HEK293T (cell line): ENCODE measurements at regions not wholly inside any gene's neighbourhood (a gene's known extent, or its start where the extent isn't known, plus 50 kb on each side); places are given as distances from the start of the nearest gene placed in this dataset.

Experiments used
- CTCF ChIA-PET: fragments of 350-600 bp; formaldehyde crosslinking; extraction: SDS; loops from one replicate; lab custom pipeline; 2021; ENCODE audit warnings: antibody characterized with exemption, inconsistent platforms; lab: Yijun Ruan, JAX
- POLR2A ChIA-PET: fragments of 350-600 bp; formaldehyde crosslinking; extraction: SDS; loops from one replicate; lab custom pipeline; 2020; ENCODE audit warnings: antibody characterized with exemption, inconsistent platforms; lab: Yijun Ruan, JAX
- DNase-seq: peaks from one replicate; pipeline ENCODE4 v3.0.0; 2012; ENCODE audit warnings: mixed read lengths; ENCODE audit errors: extremely low spot score
- ARNT ChIP-seq: fragments of 450-650 bp; IDR thresholded peaks from 2 replicates; pipeline ENCODE4 v1.6.1; 2017; ENCODE audit warnings: mild to moderate bottlenecking
- BHLHE40 ChIP-seq: fragments of 450-650 bp; IDR thresholded peaks from 2 replicates; pipeline ENCODE4 v1.6.1; 2016; ENCODE audit warnings: mild to moderate bottlenecking, moderate library complexity, borderline replicate concordance
- CTBP1 ChIP-seq: fragments of 450-650 bp; IDR thresholded peaks from 2 replicates; pipeline ENCODE4 v1.6.1; 2016; ENCODE audit warnings: borderline replicate concordance
- ELF4 ChIP-seq: fragments of 450-650 bp; IDR thresholded peaks from 2 replicates; pipeline ENCODE4 v1.6.1; 2017; ENCODE audit warnings: antibody characterized with exemption
- FOXA1 ChIP-seq: fragments of 450-650 bp; IDR thresholded peaks from 2 replicates; pipeline ENCODE4 v1.6.1; 2016; ENCODE audit warnings: mild to moderate bottlenecking
- FOXK2 ChIP-seq: fragments of 450-650 bp; IDR thresholded peaks from 2 replicates; pipeline ENCODE4 v1.6.1; 2016; ENCODE audit warnings: mild to moderate bottlenecking
- FOXM1 ChIP-seq: fragments of 450-650 bp; IDR thresholded peaks from 2 replicates; pipeline ENCODE4 v1.6.1; 2017; ENCODE audit warnings: mild to moderate bottlenecking, borderline replicate concordance
- HDGF ChIP-seq: fragments of 450-650 bp; IDR thresholded peaks from 2 replicates; pipeline ENCODE4 v1.6.1; 2017; ENCODE audit warnings: antibody characterized with exemption, borderline replicate concordance
- L3MBTL2 ChIP-seq: fragments of 450-650 bp; conservative IDR thresholded peaks from 2 replicates; pipeline ENCODE4 v1.6.1; 2016; ENCODE audit warnings: mild to moderate bottlenecking
- LEF1 ChIP-seq: fragments of 450-650 bp; IDR thresholded peaks from 2 replicates; pipeline ENCODE4 v1.6.1; 2017; ENCODE audit warnings: mild to moderate bottlenecking, borderline replicate concordance
- NFRKB ChIP-seq: fragments of 450-650 bp; IDR thresholded peaks from 2 replicates; pipeline ENCODE4 v1.6.1; 2016; ENCODE audit warnings: mild to moderate bottlenecking, moderate library complexity
- PKNOX1 ChIP-seq: fragments of 450-650 bp; IDR thresholded peaks from 2 replicates; pipeline ENCODE4 v1.6.1; 2016
- SP1 ChIP-seq: fragments of 450-650 bp; IDR thresholded peaks from 2 replicates; pipeline ENCODE4 v1.6.1; 2017
- SUZ12 ChIP-seq: fragments of 450-650 bp; IDR thresholded peaks from 2 replicates; pipeline ENCODE4 v1.6.1; 2016; ENCODE audit warnings: mild to moderate bottlenecking
- TARDBP ChIP-seq: fragments of 450-650 bp; IDR thresholded peaks from 2 replicates; pipeline ENCODE4 v1.6.1; 2016
- ZNF384 ChIP-seq: fragments of 450-650 bp; IDR thresholded peaks from 2 replicates; pipeline ENCODE4 v1.6.1; 2016

DNA sequence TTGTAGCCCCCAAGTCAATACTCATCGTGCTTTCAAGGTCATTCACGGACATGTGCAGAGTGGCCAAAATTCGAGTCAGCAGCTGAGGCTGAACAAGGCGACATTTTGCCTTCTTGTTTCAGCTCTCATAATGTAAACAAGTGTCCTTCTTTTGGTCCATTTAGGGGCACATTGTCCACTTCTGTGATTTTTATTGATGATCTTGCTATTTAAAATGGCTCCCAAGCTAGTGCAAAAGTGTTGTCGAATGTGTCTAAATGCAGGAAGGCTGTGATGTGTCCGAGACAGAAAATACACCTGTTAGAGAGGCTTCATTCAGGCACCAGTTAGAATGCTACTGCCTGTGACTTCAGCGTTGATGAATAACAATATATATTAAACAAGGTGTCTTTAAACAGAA is 405.9 kb downstream of the IRS2 start:
- POLR2A ChIA-PET = no interaction called here
- CTCF ChIA-PET = no interaction called here
- TF ChIP-seq FOXK2 (no peak), FOXM1 (no peak)
- no peak for DNase-seq

GRCh38 chr13:109379930-109380329 is 406.5 kb downstream of the IRS2 start:
- POLR2A ChIA-PET = no interaction called here
- DNase-seq = no peak
- TF ChIP-seq FOXK2 (no peak), TARDBP (no peak), PKNOX1 (no peak), LEF1 (no peak), ZNF384 (no peak), BHLHE40 (no peak), HDGF (no peak), ELF4 (no peak)
- CTCF ChIA-PET = no interaction called here

DNA sequence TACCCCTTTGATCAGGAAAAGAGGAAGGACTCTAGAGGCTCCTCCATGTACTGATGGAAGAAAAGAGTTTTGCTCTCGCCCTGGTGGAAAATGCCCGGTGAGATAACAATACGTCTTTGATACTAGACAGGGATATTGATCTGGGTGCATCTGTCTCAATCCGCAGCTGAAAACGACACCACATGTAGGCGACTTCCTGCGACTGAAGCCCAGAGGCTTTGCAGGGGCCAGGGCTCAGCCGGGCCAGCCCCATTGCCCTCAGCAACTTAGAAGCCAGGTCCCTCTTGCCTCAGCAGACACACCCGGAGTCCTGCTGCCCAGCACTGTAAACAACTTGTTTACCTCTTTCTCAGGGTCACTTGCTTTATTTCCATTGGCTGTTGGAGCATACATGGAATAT is 409.4 kb downstream of the IRS2 start:
- POLR2A ChIA-PET = no interaction called here
- CTCF ChIA-PET = no interaction called here
- TF ChIP-seq SP1 = no peak
- no peak for DNase-seq

- ChIA-PET CTCF (no interaction called here), POLR2A (no interaction called here)
- no peak for DNase-seq
- no peak for TF ChIP-seq CTBP1
These were observed 411.7 kb downstream of the IRS2 start for GRCh38 chr13:109374609-109375200.

GRCh38 chr13:109372666-109373065 is 413.7 kb downstream of the IRS2 start:
- CTCF ChIA-PET = no interaction called here
- TF ChIP-seq ARNT (no peak), L3MBTL2 (no peak), BHLHE40 (no peak), FOXK2 (no peak), CTBP1 (no peak), SP1 (no peak)
- no peak for DNase-seq
- POLR2A ChIA-PET = no interaction called here

- CTCF ChIA-PET = no interaction called here
These were observed 415.3 kb downstream of the IRS2 start for GRCh38 chr13:109371066-109371465.

GRCh38 chr13:109370496-109370895 is 415.9 kb downstream of the IRS2 start:
- DNase-seq = no peak
- CTCF ChIA-PET = no interaction called here
- POLR2A ChIA-PET = no interaction called here
- TF ChIP-seq FOXA1 = no peak
- no peak for TF ChIP-seq ELF4
- no peak for TF ChIP-seq ZNF384
- no peak for TF ChIP-seq FOXM1
- no peak for TF ChIP-seq HDGF
- TF ChIP-seq SUZ12 = no peak
- no peak for TF ChIP-seq FOXK2
- TF ChIP-seq CTBP1 = no peak
- TF ChIP-seq ARNT = no peak

More at GRCh38 chr13:109371066-109371465, 415.3 kb downstream of the IRS2 start:
- POLR2A ChIA-PET = no interaction called here
- no peak for TF ChIP-seq PKNOX1
- no peak for TF ChIP-seq ELF4
- TF ChIP-seq LEF1 = no peak
- no peak for TF ChIP-seq ARNT
- TF ChIP-seq HDGF = no peak
- TF ChIP-seq TARDBP = no peak
- TF ChIP-seq FOXA1 = no peak
- no peak for TF ChIP-seq CTBP1
- no peak for TF ChIP-seq NFRKB
- TF ChIP-seq L3MBTL2 = no peak
- no peak for TF ChIP-seq FOXM1
- TF ChIP-seq SUZ12 = no peak
- DNase-seq = no peak

- POLR2A ChIA-PET = no interaction called here
- no peak for DNase-seq
- CTCF ChIA-PET = no interaction called here
- no peak for TF ChIP-seq SUZ12
- no peak for TF ChIP-seq NFRKB
- no peak for TF ChIP-seq ZNF384
These were observed 416.9 kb downstream of the IRS2 start for GRCh38 chr13:109369353-109370052.
